IMR-90 (cell line): ENCODE measurements at regions not wholly inside any gene's neighbourhood (a gene's known extent, or its start where the extent isn't known, plus 50 kb on each side); places are given as distances from the start of the nearest gene placed in this dataset.

Experiments
- ATAC-seq: fragments of 200-7000 bp; cut with Tn5 transposase; 2 replicates; pipeline ENCODE4 v1.9.1; 2020; ENCODE audit warnings: low read depth, mild to moderate bottlenecking, moderate library complexity
- BruUV-seq: library from RNA; stranded (reverse); fragments of 400-500 nt; replicated peaks from 2 replicates; lab custom pipeline; 2021; lab: Mats Ljungman, UMichigan
- CTCF ChIA-PET: fragments of 300-600 bp; formaldehyde crosslinking; extraction: SDS; loops from one replicate; lab custom pipeline; 2021; ENCODE audit warnings: antibody characterized with exemption; lab: Yijun Ruan, JAX
- POLR2A ChIA-PET: fragments of 300-600 bp; sonication (Branson Sonifier 250); formaldehyde crosslinking; loops from one replicate; lab custom pipeline; 2022; ENCODE audit warnings: antibody characterized with exemption; ENCODE audit not compliant: unreplicated experiment; lab: Charles Lee
- DNase-seq: peaks from one replicate; pipeline ENCODE4 v3.0.0; 2013
- H2AFZ ChIP-seq: replicated peaks from 2 replicates; pipeline ENCODE3; 2013; ENCODE audit warnings: low read length, mild to moderate bottlenecking; ENCODE audit not compliant: poor library complexity
- H2AK5ac ChIP-seq: 2 replicates; pipeline ENCODE4 v1.6.1; 2013; ENCODE audit warnings: low read depth, low read length, inconsistent platforms
- H2AK9ac ChIP-seq: replicated peaks from 2 replicates; pipeline ENCODE3; 2013; ENCODE audit warnings: mild to moderate bottlenecking, low read depth, low read length, moderate library complexity; ENCODE audit not compliant: poor library complexity
- H2BK120ac ChIP-seq: 2 replicates; pipeline ENCODE4 v1.6.1; 2013; ENCODE audit warnings: low read depth, low read length, inconsistent platforms
- H2BK15ac ChIP-seq: 3 replicates; pipeline ENCODE4 v1.6.1; 2013; ENCODE audit warnings: low read depth, low read length, inconsistent platforms
- H2BK20ac ChIP-seq: 2 replicates; pipeline ENCODE4 v1.6.1; 2013; ENCODE audit warnings: low read depth, mild to moderate bottlenecking, inconsistent platforms, low read length, moderate library complexity
- H2BK5ac ChIP-seq: 2 replicates; pipeline ENCODE4 v1.6.1; 2013; ENCODE audit warnings: mild to moderate bottlenecking, low read depth, low read length, inconsistent platforms; ENCODE audit not compliant: poor library complexity, severe bottlenecking
- H3K14ac ChIP-seq: replicated peaks from 2 replicates; pipeline ENCODE4 v1.6.1; 2013; ENCODE audit warnings: low read depth, low read length, inconsistent platforms
- H3K18ac ChIP-seq: 2 replicates; pipeline ENCODE4 v1.6.1; 2013; ENCODE audit warnings: low read depth, low read length, control low read depth
- H3K23ac ChIP-seq: 2 replicates; pipeline ENCODE4 v1.6.1; 2013; ENCODE audit warnings: low read depth, low read length, inconsistent platforms
- H3K27ac ChIP-seq: 2 replicates; pipeline ENCODE4 v1.5.1; 2013; ENCODE audit warnings: mild to moderate bottlenecking, control low read depth, low read length; ENCODE audit not compliant: insufficient read depth
- H3K27me3 ChIP-seq: 2 replicates; pipeline ENCODE4 v1.6.1; 2013; ENCODE audit warnings: low read length; ENCODE audit not compliant: control insufficient read depth, insufficient read depth
- H3K36me3 ChIP-seq: 2 replicates; pipeline ENCODE4 v1.6.1; 2013; ENCODE audit warnings: low read length, mixed read lengths; ENCODE audit not compliant: control insufficient read depth, insufficient read depth
- H3K4ac ChIP-seq: 2 replicates; pipeline ENCODE4 v1.6.1; 2013; ENCODE audit warnings: low read depth, low read length, inconsistent platforms
- H3K4me1 ChIP-seq: 2 replicates; pipeline ENCODE4 v1.6.1; 2013; ENCODE audit warnings: low read length, mixed read lengths; ENCODE audit not compliant: control insufficient read depth, insufficient read depth
- H3K4me2 ChIP-seq: 2 replicates; pipeline ENCODE4 v1.6.1; 2013; ENCODE audit warnings: low read depth, mild to moderate bottlenecking, control low read depth, low read length, moderate library complexity
- H3K4me3 ChIP-seq: 2 replicates; pipeline ENCODE4 v1.5.1; 2013; ENCODE audit warnings: low read depth, mild to moderate bottlenecking, control low read depth, low read length, moderate library complexity; ENCODE audit not compliant: insufficient read depth
- H3K56ac ChIP-seq: 2 replicates; pipeline ENCODE4 v1.6.1; 2013; ENCODE audit warnings: low read length, inconsistent platforms; ENCODE audit not compliant: insufficient read depth; ENCODE audit errors: extremely low read depth
- H3K79me1 ChIP-seq, 2 experiments: 2 replicates each; pipeline ENCODE4 v1.6.1; 2013; ENCODE audit warnings: low read length in 2 of 2, inconsistent platforms in 1 of 2, low read depth in 1 of 2
- H3K9ac ChIP-seq: 2 replicates; pipeline ENCODE4 v1.6.1; 2013; ENCODE audit warnings: low read depth, low read length, control low read depth
- H3K9me1 ChIP-seq: 2 replicates; pipeline ENCODE4 v1.6.1; 2013; ENCODE audit warnings: low read length, inconsistent platforms; ENCODE audit not compliant: insufficient read depth
- H3K9me3 ChIP-seq: 2 replicates; pipeline ENCODE4 v1.6.1; 2013; ENCODE audit warnings: low read length; ENCODE audit not compliant: control insufficient read depth, insufficient read depth
- H4K20me1 ChIP-seq: 2 replicates; pipeline ENCODE4 v1.6.1; 2013; ENCODE audit warnings: low read length, inconsistent platforms; ENCODE audit not compliant: insufficient read depth
- H4K5ac ChIP-seq: 2 replicates; pipeline ENCODE4 v1.6.1; 2013; ENCODE audit warnings: mild to moderate bottlenecking, low read depth, low read length, control low read depth
- H4K8ac ChIP-seq, 2 experiments: 2 replicates each; pipeline ENCODE4 v1.6.1; 2013; ENCODE audit warnings: low read depth in 2 of 2, low read length in 2 of 2, control low read depth in 1 of 2, inconsistent platforms in 1 of 2
- H4K91ac ChIP-seq: 2 replicates; pipeline ENCODE4 v1.6.1; 2013; ENCODE audit warnings: low read depth, low read length, inconsistent platforms; ENCODE audit not compliant: insufficient read depth
- CEBPB ChIP-seq: IDR thresholded peaks from 2 replicates; pipeline ENCODE4 v1.6.1; 2012; ENCODE audit warnings: low read depth, low read length, improper control_type of control experiment
- MAZ ChIP-seq: IDR thresholded peaks from 2 replicates; pipeline ENCODE4 v1.6.1; 2012; ENCODE audit warnings: low read depth, mild to moderate bottlenecking, low read length, improper control_type of control experiment, moderate library complexity, borderline replicate concordance
- WGBS, 2 experiments: methylation state at CpG; one replicate each; pipeline versions ENCODE4 v1.1.5 to v1.1.7; 2013; ENCODE audit warnings: missing lambda C conversion rate in 2 of 2; ENCODE audit not compliant: insufficient read length in 1 of 2; ENCODE audit errors: extremely low coverage in 2 of 2; 5-methylcytosine and 5-hydroxymethylcytosine counted together
- dilution Hi-C: fragments of 300-500 bp; cut with HindIII; formaldehyde crosslinking; loops from one replicate; pipeline ENCODE4 v1.14.3; 2018; ENCODE audit warnings: low sequenced_read_pairs; ENCODE audit not compliant: unreplicated experiment
- in situ Hi-C: fragments of 300-500 bp; cut with MboI; formaldehyde crosslinking; loops from 3 replicates; pipeline ENCODE4 v1.14.3; 2019; ENCODE audit warnings: low sequenced_read_pairs, inconsistent platforms, mixed read lengths
- intact Hi-C: fragments of 100-400 bp; cut with micrococcal nuclease; formaldehyde crosslinking; loops from 2 replicates; pipeline ENCODE4 v1.10.0; 2022

DNA sequence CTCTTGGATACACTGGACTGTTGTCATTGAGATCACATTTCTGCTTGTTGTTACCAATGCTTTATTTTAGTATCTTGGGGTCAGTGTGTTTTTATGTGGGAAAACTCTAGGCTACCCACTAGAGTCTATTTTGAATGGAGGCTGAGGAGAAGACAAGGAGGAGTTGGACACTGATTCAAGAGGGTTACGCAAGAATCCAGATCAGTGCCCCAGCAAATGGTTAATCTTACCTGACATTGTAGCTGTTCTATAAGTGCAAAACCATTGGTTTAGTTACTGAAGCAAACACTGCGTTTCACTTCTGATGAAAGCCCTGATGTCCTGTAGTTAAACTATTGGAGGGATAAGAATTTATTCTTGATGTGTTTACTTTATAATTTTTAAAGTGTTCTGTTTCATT, 331.1 kb upstream of the NR3C2 start:
- no CpG with 5 or more reads among the region's 2 CpGs for WGBS, 2 experiments
- Histone ChIP-seq H4K5ac (no peak overlapping the region), H2BK20ac (no peak overlapping the region), H2BK15ac (no peak overlapping the region), H2AK9ac (no peak overlapping the region), H3K36me3 (no peaks in the 10 kb centered on the region), H2AK5ac (no peak overlapping the region), H2BK5ac (no peak overlapping the region), H3K56ac (no peak overlapping the region), H3K9me1 (no peaks in the 10 kb centered on the region), H3K79me1 (no peaks in the 10 kb centered on the region), H3K9me3 (no peaks in the 10 kb centered on the region), H4K8ac (no peak overlapping the region), H3K18ac (peak overlapping the region; percentile 41; the same call in 1 of the 2 replicates), H4K91ac (no peak overlapping the region), H3K4ac (no peak overlapping the region), H3K14ac (no peak overlapping the region), H3K27ac (no peak overlapping the region), H2BK120ac (no peak overlapping the region), H3K9ac (no peak overlapping the region), H3K23ac (no peak overlapping the region), H3K4me1 (peaks cover 5% of the 10 kb centered on the region; the same call in 1 of the 2 replicates), H3K27me3 (no peaks in the 10 kb centered on the region), H4K20me1 (no peaks in the 10 kb centered on the region), H3K4me2 (no peak overlapping the region), H3K4me3 (no peak overlapping the region), H2AFZ (no peak overlapping the region)
- no TSS peak for BruUV-seq
- ATAC-seq: no peak
- TF ChIP-seq CEBPB: peak; percentile 72
- no peak for TF ChIP-seq MAZ
- in situ Hi-C loops: no loop called here
- ChIA-PET POLR2A (no interaction called here), CTCF (no interaction called here)
- no peak for DNase-seq
- intact Hi-C loops: loop anchor here (10.0 kb wide), 1 partner anchor 491 kb away; no protein-coding TSS in a partner anchor
- dilution Hi-C loops: no loop called here
